T-helper 22 cell (primary cell): ENCODE measurements at regions not wholly inside any gene's neighbourhood (a gene's known extent, or its start where the extent isn't known, plus 50 kb on each side); places are given as distances from the start of the nearest gene placed in this dataset.
"Not testable (repeated sequence)": the region's sequence is repeated elsewhere in the genome, so short reads cannot be mapped to it uniquely, and the experiment has no call there.

Source experiments
- DNase-seq: peaks from one replicate; pipeline ENCODE4 v3.0.0-alpha.2; 2020; ENCODE audit warnings: low read depth

DNA sequence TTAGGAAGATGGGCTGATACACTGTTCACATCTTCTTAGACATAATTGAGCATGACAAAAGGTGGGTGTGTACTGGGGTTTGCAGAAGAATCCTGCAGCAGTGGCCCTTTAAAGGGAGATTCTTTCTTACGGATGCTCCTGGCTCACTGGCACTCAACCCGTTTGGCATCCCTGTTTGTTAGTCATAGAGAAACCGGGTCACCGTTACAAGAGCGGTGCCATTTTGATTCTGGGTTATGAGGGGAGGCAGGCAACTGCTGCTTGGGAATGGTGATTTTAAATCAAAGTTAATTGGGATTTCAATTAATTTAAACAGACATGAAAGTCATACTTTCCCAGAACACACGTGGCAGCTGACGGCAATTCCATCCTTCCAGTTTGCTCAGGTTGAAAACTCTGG is 245.8 kb downstream of the AACS start:
- no peak for DNase-seq

DNA sequence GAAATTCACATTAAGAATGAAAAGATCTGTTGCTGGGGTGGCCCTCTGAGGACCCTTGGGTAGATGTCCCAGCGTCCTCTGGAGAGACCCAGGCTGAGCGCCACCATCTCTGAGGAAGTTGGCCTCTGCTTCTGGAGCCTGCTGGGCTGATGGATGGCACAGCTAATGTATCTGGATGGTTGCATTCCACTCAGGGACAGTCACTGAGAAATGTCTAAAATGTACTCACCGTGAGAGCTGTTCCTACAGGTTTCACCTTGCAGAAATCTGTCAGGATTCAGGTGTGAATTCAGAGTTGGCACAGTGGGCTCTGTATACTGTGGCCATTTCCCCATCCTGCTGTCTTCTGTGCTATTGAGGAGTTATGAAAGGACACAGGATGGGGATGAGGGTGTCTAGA is 247.2 kb downstream of the AACS start:
- DNase-seq: no peak

DNA sequence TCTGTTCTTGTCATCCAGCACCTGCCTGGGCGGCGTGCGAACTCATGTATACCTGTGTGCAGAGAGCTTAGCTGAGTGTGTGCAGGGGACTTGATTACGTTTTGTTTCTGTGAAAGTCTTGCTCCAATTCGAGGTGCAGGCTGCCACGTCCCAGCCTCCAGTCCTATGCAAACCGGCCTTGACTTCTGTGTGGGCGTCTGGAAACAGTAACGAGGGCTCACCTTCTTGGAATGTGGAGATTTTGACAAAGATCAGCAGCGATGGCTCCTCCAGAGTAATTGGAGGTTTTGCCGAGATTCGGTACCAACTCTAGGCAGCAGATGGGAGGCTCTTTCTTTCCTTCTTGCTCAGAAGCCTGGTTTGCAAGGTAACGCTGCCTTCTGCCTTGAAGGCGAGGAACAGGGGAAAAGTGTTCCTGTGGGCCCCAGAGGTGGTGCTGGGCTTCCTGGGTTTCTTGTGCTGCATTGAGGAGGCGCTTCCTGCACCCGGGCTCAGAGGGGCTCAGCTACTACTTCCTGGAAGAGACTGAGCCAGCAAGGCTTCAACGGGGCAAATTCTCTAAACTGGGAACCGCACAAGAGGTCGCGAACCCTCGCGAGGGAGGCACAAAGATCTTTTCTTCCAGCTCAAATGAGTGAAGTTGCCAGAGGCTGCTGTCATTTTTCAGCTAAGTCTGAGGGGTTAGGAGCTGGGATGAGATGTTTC is 249.0 kb downstream of the AACS start:
- no peak for DNase-seq

- DNase-seq: no peak
These were observed 250.5 kb downstream of the AACS start for GRCh38 chr12:125315771-125316170.

- DNase-seq: no peak
These were observed 254.9 kb downstream of the AACS start for GRCh38 chr12:125320177-125320576.

- DNase-seq: no peak
These were observed 259.7 kb downstream of the AACS start for GRCh38 chr12:125324861-125325490.

- no peak for DNase-seq
These were observed 264.2 kb downstream of the AACS start for GRCh38 chr12:125329239-125330102.

DNA sequence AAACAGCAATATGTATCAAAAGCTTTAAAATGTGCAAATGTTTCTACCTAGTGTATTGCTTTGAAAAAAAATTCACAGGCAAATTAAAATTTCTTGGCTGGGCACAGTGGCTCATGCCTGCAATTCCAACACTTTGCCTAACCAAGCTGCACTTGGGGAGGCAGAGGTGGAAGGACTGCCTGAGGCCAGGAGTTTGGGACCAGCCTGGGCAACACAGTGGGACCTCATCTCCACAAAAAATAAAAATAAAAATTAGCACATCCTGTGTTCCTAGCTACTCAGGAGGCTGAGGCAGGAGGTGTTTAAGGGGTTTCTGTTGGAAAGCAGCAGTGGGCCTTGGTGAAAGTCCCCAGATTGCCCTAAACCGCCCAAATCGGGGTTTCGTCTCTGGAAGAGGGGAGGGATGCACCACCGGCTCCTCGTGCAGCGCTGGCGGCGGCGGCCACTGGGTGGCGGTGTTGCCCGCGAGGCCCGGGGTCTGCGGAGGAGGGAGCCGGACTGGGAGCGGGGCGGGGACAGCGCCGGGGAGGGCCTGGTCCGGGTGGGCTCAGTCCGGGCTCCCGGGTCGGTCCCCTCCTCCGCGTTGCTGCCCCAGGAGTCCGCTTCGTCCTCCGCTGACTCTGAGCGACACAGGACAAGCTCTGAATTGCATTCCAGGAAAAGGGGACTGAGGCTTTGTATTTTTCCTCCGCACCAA is 265.6 kb downstream of the AACS start:
- no peak for DNase-seq

- DNase-seq: no peak
These were observed 266.3 kb downstream of the AACS start for GRCh38 chr12:125331342-125332052.

GRCh38 chr12:125332900-125333299 is 267.7 kb downstream of the AACS start:
- no peak for DNase-seq

DNA sequence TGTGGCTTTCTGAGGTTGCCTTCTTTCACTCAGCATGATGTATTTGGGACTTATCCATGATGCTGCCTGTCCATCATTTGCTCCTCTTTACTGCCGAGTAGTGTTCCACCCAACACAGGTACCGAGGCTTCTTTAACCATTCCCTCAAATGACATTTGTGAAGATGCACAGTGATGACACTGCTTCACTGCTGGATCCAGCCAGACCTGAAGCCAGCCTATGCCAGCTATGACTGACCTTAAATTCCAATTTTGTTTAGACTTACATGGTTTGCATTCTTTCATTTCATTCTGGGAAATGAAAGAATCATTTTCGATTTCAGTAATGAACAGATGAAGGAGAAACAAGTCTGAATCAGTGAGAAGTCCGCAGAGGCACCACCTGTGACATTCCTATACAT is 271.0 kb downstream of the AACS start:
- no peak for DNase-seq

- DNase-seq: no peak
These were observed 275.6 kb downstream of the AACS start for GRCh38 chr12:125340791-125341190.

DNA sequence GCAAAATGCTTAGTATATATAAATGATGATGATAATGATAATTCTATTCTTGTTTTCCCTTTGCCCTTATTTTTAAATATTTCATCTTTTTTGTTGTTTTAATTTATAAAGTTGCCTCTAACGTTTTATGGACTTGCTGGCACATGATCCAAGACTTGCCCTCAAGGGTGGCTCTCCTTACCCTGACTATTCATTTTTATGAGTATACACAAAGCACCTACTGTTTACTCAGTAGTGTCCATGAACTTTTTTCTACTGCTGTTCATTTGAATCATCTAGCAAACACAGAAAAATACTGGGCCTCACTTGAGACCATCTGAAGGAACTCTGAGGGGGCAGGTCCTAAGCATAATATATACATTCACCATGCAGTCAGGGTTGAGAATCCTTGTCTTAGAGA is 276.2 kb downstream of the AACS start:
- no peak for DNase-seq

- DNase-seq: no peak
These were observed 278.4 kb downstream of the AACS start for GRCh38 chr12:125343649-125344048.

DNA sequence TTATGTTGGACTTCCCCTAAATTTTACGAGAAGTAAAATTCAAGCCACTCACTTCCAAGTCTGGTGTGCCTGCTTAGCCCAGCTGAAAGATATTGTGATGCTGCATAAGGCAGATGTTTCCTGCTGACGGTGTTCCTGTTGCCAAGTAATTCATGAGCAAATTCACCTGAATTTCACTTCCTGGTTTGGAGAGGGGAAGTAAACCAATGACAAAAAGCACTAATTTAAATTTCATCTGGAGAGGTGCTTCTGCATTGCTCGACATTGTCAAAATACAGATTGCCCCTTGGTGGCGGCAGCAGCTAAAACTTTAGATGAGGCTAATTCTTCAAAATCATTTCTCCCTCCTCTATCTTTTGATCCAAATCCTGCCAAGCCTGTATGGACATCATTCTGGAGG is 281.1 kb downstream of the AACS start:
- DNase-seq: no peak

DNA sequence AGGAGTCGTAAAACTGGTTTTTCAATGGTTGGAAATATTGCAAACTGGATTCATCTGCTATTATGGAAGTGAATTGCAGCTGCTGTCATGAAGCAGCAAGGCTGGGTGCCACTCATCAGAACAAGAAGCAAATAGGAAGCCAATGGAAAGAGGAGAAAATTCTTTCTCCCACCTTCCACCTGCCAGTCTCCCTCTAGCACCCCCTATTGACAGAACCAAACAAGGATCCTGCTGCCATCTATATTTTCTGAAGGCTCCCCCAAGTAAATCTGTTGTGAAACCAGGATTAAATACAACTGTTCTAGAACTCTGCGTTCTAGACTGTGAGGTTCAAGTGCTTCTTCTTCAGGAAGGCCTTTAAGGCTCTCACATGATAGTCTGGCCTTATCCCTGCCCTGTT is 286.6 kb downstream of the AACS start:
- no peak for DNase-seq

DNA sequence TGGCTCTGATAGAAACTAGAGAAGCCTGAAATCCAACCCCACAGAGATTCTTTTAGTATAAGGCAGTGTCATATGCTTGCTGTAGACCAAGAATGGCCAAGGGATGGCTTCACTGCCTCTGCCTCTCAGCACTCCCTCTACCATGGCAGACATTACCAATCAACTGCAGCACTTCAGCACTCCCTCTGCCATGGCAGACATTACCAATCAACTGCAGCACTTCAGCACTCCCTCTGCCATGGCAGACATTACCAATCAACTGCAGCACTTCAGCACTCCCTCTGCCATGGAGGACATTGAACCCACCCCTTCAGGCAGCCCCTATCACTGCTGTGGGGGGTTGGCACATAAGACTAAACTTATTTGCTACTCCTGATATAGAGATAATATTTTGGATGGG is 287.8 kb downstream of the AACS start:
- not testable (repeated sequence) for DNase-seq

DNA sequence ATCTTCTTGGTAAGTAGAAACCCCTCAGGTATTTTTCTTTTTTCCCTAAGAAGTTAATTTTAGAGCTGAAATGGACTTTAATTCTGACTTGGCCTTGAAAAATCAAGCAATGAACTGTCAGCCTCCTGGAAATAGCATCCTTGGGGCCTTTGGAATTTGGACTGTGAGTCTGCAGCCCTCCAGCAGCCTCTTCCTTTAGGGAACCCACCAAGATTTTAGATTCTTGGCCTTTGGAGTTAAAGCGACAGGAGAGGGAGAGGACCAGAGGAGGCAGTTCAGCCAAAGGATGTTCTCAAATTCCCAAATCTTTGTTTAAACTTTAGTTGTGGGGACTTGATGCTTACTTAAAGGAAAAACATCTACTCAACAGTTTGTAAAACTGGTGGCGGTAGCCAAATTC is 288.6 kb downstream of the AACS start:
- no peak for DNase-seq

- DNase-seq: no peak
These were observed 290.4 kb downstream of the AACS start for GRCh38 chr12:125355614-125356013.

- DNase-seq: no peak
These were observed 290.9 kb downstream of the AACS start for GRCh38 chr12:125356111-125356510.

- DNase-seq: no peak
These were observed 292.3 kb downstream of the AACS start for GRCh38 chr12:125357561-125357960.

DNA sequence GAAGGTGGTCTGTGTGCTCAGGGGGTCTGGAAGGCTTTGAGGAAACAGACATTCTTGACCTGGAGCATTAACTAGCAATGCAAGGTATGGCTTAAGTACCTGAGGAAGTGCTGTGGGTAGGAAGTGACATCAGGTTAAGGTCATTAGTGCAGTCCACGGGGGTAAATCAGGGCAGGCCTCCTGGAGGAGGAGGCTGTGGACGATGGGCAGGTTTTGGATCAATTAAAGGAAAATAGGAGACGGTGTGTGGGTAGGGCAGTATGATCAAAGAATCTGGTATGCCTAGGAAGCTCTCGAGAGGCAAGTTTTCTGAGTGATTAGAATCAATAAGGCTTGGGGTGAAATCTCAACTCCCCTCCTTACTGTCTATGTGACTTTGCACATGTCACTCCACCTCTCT is 295.3 kb downstream of the AACS start:
- DNase-seq: no peak
